Skin epidermis (tissue), 12 donors: ENCODE measurements at regions not wholly inside any gene's neighbourhood (a gene's known extent, or its start where the extent isn't known, plus 50 kb on each side); places are given as distances from the start of the nearest gene placed in this dataset.
A peak's percentile ranks its signal among the peaks of the same experiment; 100 is the strongest.
"Not testable (repeated sequence)": the region's sequence is repeated elsewhere in the genome, so short reads cannot be mapped to it uniquely, and the experiment has no call there.

Experiments
- H3K27ac ChIP-seq, 21 experiments: fragments of 200-600 bp; sonication (generic) in 11 of 21; one replicate each; pipeline ENCODE4 v1.5.0; 2020; ENCODE audit warnings: mild to moderate bottlenecking in 3 of 21, inconsistent platforms in 2 of 21, moderate library complexity in 2 of 21
- H3K4me3 ChIP-seq, 7 experiments: fragments of 200-600 bp; sonication (generic) in 2 of 7; one replicate each; pipeline ENCODE4 v1.5.0; 2020; ENCODE audit warnings: inconsistent platforms in 2 of 7, mild to moderate bottlenecking in 2 of 7, moderate library complexity in 1 of 7

DNA sequence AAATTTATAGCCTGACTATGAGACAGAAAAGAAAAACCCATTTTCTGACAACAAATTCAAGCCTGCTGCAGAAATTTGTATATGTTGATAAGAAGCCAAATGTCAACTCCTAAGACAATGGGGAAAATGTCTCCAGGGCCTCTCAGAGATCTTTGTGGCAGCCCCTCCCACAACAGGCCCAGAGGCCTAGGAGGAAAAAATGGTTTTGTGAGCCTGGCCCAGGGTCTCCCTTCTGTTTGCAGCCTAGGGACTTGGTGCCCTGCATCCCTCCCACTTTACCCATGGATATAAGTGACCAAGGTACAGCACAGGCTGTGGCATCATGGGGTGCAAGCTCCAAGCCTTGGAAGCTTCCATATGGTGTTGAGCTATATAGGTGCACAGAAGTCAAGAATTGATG is 740.2 kb downstream of the SEMA5A start:
- H3K4me3 ChIP-seq, result no peak overlapping the region
- H3K27ac ChIP-seq, result no peak overlapping the region

DNA sequence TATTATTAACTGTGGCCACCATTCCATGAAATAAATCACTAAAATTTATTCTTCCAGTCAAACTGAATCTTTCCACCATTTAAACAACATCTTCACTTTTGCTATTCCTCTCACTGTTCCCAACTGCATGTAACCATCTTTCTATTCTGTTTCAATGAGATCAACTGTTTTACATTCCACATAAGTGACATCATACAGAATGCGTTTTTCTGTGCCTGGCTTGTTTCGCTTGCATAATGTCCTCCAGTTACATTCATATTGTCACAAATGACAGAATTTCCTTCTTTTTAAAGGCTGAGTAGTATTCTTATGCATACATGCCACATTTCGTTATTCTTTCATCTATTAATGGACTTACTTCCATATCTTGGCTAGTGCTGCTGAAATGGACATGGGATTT is 738.2 kb downstream of the SEMA5A start:
- Histone ChIP-seq H3K4me3 (no peak overlapping the region), H3K27ac (no peak overlapping the region)

DNA sequence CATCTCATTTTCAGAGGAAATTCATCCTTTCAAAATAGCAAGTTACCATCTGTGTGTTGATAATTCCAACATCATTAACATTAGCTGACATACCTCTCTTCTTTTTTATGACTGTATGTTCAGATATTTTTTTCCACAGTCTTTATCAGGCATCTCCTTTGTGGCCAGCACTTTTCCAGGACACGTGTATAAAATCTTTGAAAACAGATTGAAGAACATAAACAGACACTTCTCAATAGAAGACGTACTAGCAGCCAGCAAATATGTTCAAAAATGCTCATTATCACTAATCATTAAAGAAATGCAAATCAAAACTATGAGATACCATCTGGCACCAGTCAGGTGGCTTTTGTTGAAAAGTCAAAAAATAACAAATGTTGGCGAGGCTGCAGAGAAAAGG is 734.3 kb downstream of the SEMA5A start:
- Histone ChIP-seq H3K27ac (no peak overlapping the region), H3K4me3 (no peak overlapping the region)

DNA sequence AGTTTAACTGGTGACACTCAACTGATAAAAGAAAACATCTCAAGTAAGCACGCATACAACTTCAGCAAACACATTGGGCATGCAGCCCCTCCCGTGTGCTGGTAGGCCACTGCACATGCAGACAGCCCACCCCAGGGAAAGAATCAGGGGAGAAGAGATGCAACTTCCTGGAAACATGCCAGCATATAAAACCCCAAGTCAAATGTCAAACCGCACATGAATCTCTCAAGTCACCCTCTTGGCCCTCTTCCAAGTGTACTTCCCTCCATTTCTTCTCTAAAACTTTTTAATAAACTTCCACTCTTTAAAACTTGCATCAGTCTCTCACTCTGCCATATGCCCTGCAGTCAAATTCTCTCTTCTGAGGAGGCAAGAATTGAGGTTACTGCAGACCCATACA is 732.7 kb downstream of the SEMA5A start:
- Histone ChIP-seq H3K4me3 (no peak overlapping the region), H3K27ac (no peak overlapping the region)

DNA sequence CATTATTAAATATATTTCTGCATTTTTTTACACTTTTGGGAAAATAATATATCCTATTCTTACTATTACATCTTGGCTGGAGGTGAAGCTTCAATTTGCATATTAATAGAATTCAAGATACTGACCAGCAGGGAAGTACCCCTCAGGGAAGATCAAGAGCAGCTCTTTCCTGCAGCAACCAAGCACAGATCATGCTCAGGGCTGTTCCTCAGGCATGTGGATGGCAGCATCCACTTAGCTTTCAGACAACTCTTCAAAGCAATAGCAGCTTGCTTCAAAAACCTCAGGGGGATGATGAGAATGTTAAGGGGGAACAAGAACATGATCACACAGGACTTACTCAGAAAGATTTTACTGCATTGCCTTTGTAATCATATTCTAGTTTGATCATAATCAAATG is 731.8 kb downstream of the SEMA5A start:
- H3K4me3 ChIP-seq, result no peak overlapping the region
- no peak overlapping the region for H3K27ac ChIP-seq

DNA sequence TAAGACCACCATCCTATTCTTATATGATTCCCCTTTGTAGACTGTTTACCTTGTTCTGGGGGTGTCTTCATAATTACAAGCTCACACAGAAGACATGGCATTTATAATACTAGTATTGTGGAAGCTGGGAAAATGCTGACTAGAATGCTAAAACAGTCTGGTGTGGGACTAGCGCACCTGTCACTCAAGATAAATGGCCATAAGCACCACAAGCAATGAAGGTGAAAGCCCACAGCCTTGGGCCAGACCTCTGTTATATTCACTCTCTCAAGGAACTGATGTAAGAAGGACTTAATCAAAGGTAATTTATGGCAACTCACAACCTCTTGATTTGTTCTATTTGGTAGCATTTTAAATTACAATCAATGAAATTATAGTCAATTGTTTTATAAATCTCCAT is 721.5 kb downstream of the SEMA5A start:
- no peak overlapping the region for H3K27ac ChIP-seq
- no peak overlapping the region for H3K4me3 ChIP-seq

DNA sequence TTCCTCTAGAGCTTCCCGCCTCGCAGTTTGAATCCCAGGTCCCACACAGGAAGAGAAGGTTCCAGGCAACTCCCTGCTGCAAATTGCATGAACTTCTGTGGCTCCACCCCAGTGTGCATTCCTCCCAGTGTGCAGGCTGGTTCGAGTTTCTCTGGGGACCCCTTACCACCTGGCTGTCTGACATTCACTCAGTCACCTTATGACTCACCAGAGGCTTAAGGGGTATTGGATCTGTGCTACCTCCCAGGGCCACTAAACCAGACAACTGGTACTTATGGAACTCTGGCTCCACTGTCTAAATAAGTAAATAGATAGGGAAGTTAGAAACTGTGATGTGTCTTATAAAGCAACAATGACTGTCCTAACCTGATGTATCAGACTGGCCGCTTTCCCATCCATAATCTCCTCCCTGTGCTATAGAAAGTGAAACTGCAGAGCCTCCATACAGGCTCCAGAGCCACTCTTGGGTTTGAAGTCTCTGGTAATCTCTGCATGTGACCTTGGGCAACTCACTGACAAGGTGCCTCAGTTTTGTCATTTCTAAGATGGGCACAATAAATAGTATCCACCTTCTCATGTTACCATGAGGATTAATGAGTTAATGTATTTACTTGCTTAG is 720.6 kb downstream of the SEMA5A start:
- H3K4me3 ChIP-seq, result no peak overlapping the region
- H3K27ac ChIP-seq, result no peak overlapping the region

DNA sequence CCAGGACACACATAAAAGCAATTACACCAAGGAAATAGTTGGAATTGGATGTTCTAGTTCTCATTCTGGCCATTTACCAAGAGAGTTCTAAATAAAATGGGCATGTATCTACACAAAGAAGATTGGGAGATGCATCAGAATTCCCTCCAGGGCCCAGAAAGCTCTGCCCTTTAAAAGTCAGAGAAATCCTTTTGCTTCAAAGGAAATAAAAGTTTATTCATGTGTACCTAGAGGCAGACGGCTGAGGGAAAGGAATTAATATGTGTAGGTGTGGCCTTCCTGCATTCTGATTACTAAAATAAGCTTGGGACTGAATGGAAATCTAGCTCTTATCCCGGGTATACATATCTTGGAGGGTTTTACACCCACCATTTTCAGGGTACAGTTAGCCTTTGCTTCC is 719.4 kb downstream of the SEMA5A start:
- no peak overlapping the region for H3K27ac ChIP-seq
- H3K4me3 ChIP-seq, result no peak overlapping the region

DNA sequence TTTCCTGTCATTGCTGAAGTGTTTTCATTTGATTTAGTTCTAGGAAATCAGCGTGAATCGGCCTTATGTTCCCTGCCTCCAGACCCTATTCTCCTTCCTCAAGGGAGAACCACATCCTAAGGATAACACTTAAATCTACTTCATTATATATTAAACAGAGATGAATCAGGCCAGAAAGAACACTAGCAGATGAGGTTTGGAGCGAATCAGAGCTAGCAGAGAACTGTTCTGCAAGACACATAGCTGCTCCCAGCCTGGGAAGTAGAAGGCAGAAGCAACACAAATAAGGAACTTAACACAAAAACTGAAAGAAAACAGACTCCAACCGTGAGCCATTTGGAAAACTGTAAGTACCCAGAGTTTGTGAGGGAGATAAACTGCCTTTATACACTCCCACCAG is 718.2 kb downstream of the SEMA5A start:
- Histone ChIP-seq H3K4me3 (no peak overlapping the region), H3K27ac (no peak overlapping the region)

DNA sequence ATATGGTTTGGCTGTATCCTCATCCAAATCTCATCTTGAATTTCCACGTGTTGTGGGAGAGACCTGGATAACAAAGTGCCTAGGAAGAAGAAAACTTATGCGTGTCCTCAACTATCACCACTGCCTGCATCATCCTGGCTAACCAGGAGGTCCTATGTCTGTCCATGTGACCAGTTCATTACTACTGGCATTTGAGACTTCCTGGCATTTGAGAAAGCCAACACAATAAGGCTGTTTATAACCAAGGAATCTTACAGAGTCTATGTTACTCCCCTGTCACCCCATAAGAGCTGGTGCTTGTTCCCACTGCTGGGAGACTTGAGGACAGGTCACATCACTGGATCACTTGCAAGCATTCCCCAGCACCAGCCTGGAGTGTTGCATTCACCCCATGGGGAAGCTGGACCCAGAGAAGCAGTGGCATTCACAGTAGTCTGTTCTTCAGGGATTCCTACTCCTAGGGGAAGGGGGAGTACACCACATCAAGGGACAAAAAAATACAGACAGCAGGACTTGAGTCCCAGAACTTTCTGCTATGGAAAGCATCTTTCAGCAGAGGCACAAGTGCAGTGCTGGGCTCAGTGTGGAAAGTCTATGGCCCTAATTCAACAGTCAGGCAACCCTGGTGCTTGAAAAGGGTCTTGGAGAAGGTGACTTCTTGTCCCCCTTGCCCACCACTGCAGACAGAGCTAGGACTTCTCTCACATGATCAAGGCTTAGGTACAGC is 717.1 kb downstream of the SEMA5A start:
- Histone ChIP-seq H3K27ac (peak overlapping the region in 1 of 21 experiments; percentile 33), H3K4me3 (no peak overlapping the region)

DNA sequence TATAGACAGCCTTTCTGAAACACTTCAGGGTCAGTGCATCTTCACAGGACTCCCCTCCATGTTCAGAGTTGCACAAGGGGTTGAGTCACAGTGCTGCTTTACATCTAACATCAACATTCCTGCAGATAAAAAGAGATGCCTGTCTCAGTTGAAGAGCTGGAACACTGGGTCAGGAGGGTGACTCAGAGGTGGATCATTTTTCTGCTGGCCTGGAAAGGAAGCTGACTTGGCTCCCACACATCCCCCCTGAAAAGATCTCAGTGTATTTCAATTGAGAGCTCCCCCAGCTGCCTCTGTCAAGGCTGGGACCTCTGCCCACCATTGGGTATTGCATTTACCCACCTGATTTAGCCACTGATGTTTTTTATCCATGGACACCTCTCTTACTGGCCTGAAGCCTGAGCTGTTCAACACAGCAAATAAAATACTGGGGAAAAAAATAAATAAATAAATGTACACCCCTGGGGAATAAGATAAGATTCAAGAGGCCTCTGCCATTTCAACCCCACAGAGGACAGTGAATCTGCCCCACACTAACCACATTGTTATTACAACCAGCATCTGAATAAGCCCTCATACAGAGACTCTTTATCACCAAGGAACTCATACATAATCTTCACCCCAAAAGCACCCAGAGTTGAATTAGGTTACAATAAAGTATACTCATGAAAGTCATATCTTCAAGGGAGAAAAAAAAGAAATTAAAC is 716.4 kb downstream of the SEMA5A start:
- Histone ChIP-seq H3K4me3 (no peak overlapping the region), H3K27ac (peak overlapping the region in 1 of 21 experiments; percentile 33)

DNA sequence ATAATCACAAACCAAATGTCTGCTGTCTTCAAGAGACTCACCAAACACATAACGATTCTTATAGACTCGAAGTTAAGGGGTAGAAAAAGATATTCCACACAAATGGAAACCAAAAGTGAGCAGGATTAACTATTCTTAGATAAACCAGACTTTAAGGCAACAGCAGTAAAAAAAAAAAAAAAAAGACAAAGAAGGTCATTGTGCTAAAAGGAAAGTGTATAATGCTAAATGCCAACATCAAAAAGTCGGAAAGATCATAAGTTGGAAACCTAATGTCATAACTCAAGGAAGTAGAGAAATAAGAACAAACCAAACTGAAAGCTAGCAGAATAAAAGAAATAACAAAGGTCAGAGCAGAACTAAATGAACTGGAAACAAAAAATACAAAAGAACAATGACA is 714.6 kb downstream of the SEMA5A start:
- H3K4me3 ChIP-seq, result no peak overlapping the region
- H3K27ac ChIP-seq, result no peak overlapping the region

DNA sequence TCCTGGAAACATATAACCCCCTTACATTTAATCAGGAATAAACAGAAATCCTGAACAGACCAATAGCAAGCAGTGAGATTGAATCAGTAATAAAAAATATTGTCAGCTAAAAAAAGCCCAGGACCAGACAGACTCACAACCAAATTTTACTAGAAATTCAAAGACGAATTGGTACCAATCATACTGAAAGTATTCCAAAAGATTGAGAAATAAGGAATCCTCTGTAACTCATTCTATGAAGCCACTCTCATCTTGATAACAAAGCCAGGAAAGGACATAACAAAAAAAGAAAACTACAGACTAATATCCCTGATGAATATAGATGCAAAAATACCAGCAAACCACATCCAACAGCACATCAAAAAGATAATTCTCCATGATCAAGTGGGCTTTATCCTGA is 714.0 kb downstream of the SEMA5A start:
- Histone ChIP-seq H3K4me3 (no peak overlapping the region), H3K27ac (no peak overlapping the region)

DNA sequence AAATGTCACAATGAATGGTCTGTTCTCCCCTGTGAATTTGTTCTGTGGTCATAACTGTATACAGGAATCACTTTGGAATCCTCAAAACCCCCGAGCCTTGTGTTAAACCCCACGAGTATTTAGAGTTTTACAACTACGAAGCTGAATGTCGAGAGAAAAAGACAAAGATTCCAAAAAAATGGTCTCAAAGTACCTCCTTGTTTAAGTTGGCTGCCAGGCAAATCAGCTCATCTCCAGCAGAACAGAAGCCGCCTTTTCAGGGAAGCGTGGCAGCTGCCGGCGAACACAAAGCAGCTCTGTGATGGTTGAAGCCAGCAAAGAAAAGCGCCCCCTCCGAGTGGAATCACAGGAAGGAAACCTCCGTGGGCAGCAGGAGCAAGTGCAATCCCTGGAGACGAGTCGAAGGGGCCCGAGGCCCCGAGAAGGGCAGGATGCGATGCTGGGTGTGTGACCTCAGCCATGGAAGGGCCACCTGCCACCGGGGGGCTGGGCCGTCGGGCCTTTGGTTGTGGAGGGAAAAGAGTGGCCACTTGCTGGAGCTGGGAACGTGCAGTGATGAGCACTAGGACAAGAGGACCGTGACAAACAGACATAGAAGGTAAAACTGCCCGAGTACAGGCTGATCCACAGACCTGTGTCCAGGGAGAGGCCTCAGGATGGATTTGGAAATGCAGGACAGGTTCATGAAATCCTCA is 706.4 kb downstream of the SEMA5A start:
- no peak overlapping the region for H3K4me3 ChIP-seq
- H3K27ac ChIP-seq, result no peak overlapping the region

DNA sequence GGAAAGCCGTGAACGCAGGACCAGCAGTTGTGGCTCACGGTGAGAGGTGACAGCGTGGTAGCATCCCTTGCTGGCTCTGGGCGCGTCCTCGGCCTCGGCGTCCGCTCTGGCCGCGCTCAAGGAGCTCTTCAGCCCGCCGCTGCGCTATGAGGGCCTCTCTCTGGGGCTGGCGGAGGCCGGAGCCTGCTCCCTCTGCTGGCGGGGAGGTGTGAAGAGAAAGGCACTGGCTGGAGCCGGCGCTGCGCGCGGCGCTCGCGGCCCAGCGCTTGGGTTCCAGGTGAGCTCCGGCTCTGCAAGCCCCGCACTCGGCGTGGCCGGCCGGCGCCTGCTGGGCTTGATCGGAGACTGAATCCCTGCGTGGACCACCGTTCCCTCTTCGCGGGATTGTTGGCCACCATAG is 705.6 kb downstream of the SEMA5A start:
- Histone ChIP-seq H3K27ac (no peak overlapping the region), H3K4me3 (no peak overlapping the region)

DNA sequence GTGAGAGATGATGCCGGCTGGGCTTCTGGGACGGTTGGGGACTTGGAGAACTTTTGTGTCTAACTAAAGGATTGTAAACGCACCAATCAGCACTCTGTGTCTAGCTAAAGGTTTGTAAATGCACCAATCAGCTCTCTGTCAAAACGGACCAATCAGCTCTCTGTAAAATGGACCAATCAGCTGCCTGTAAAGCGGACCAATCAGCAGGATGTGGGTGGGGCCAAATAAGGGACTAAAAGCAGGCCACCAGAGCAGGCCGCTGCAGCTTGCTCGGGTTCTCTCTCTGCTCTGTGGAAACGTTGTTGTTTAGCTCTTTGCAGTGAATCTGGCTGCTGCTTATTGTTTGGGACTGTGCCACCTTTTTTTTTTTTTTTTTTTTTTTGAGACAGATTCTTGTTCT is 705.1 kb downstream of the SEMA5A start:
- H3K4me3 ChIP-seq, H3K27ac ChIP-seq: not testable (repeated sequence)

DNA sequence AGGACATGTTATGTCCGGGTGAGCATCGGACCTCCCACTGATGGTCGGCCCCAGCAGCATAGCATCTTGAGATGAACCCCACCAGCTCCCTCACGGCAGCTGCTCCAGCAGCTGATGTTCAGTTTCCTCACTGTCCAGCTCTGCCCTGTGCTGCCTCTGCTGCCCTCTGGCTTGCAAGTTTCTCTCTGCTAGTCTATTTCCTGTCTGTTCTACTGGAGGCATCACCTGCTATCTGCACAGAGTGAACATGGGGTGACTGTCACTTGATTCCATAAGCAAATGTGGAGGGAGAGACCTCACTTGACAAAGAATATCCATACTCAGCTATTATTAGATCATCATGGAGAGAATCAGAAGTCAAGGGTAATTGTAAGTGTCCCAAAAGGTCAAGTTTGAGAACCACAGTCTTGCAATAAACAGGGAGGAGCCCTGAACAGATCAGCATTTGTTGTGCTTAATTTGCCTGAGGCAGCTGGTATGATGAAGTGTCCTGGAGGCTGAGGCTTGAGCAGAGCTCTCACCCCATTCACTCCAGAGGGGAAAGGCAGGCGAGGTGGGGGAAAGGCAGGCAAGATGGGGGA is 702.8 kb downstream of the SEMA5A start:
- peak overlapping the region in 6 of 21 experiments; percentile 3 to 69 (median 22) for H3K27ac ChIP-seq
- no peak overlapping the region for H3K4me3 ChIP-seq

DNA sequence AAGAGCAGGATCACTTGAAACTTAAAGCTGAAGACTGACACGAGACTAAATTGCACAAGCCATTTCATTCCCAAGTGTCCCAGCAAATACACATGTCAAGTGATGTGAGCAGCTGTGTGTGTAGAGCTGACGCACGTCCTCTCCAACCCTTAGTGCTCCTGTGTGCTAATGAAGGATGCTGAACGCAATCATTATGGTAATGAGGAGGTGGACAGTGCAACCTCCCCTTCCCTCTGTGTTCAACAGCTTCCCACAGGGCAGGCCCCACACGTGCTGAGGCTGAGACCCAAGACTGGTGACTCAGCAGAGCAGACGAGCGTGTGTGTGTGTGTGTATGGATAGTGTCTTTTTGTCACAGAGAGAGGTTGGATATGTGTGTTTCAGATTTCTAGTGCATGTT is 702.1 kb downstream of the SEMA5A start:
- peak overlapping the region in 7 of 21 experiments; percentile 3 to 64 (median 31) for H3K27ac ChIP-seq
- no peak overlapping the region for H3K4me3 ChIP-seq

DNA sequence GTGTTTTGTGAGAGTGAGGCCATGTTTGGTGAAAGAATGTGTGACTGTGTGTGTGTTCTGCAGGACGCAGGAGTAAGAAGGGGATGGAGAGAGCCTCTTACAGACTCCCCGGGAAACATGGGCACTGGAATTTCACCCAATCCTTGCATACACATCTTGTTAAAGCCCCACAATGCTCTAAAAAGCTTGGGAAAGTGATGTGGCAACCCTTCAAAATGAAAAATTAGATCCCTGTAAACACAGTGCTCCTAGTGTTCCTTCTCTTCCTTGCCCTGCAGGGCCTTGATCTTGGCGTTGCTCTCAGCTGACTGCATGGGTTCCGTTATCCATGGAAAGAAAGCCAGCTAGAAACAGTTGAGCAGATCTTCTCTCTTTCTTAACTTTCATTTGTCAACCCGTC is 701.7 kb downstream of the SEMA5A start:
- Histone ChIP-seq H3K4me3 (no peak overlapping the region), H3K27ac (peak overlapping the region in 9 of 21 experiments; percentile 3 to 64 (median 31))

DNA sequence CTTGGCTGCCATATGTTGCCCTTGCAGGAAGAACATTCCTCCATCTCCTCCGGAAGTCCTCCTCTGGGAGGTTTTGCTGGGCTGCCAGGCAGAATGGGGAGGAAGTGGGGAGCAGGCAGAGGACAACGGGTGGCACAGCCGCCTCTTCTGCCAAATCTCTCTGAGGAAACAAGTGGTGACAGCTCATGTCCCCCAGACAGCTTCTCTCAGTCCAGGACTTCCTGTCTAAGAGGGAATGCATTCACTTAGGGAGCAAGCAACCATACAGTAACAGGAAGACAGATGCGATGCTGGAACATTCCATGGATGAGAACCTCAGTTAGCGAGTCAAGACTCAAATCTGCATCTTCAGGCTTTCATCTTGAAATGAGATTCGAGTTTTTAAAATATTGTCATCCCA is 701.0 kb downstream of the SEMA5A start:
- Histone ChIP-seq H3K27ac (peak overlapping the region in 11 of 21 experiments; percentile 3 to 64 (median 32)), H3K4me3 (no peak overlapping the region)
